ENCODE measurements at regions not wholly inside any gene's neighbourhood (a gene's known extent, or its start where the extent isn't known, plus 50 kb on each side); places are given as distances from the start of the nearest gene placed in this dataset.
A peak's percentile ranks its signal among the peaks of the same experiment; 100 is the strongest.

DNA sequence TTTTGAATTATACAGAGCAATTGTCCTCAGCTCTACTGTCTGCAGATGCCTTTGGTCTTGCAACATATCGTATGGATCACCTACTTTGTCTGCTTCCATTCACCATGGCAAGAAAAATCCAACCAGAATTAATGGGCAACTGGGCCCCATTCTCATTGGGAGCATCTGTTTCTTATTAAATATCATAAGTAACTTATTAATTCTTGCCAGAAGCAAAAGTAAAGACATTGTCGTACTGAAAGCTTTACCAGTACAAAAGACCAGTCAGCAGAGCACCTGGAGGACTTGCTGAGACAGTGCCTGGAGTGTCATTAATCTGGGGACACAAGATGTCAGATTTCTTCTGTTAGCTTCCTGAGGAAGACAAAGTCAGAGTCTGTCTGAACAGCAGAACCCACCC, 404.5 kb downstream of the INHBA start:
- DNase-seq (ENCODE audit: low read depth in 2 of 2), result no peak

DNA sequence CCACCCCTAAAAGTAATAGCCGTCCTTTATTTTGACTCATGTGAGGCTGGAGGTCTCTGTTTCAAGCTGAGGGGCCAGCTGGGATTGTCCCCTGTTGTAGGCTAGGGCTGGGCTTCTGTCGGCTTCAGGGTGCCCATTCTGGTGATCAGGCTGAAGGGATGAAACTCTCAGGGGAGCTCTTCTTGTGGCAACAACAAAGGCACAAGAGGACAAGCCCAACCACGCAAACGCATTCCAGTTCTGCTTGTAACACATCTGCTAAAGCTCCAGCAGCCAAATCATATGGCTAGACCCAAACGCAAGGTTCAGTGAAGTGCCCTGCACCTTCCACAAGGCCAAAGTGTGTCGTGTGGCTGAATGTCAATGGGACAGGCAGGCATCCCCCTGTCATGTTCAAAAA, 405.7 kb downstream of the INHBA start:
- no peak for DNase-seq (ENCODE audit: low read depth in 2 of 2)

DNA sequence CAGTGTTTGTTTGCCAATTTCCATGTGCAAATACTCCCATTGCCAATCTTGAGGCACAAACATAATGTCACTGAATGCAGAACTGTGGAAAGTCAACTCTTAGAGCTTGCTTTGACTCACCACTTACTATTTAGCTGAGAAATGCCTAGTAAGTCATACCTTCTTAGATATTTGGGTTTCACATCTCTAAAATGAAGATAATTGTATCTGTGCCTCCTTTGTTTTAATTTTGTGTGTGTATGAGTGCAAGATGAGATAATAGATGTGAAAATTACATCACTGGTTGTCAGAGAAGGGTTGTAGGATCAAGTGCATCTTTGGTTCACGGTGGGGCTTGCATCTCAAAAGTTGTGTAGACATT, 407.5 kb downstream of the INHBA start:
- DNase-seq (ENCODE audit: low read depth in 2 of 2), result no peak

DNA sequence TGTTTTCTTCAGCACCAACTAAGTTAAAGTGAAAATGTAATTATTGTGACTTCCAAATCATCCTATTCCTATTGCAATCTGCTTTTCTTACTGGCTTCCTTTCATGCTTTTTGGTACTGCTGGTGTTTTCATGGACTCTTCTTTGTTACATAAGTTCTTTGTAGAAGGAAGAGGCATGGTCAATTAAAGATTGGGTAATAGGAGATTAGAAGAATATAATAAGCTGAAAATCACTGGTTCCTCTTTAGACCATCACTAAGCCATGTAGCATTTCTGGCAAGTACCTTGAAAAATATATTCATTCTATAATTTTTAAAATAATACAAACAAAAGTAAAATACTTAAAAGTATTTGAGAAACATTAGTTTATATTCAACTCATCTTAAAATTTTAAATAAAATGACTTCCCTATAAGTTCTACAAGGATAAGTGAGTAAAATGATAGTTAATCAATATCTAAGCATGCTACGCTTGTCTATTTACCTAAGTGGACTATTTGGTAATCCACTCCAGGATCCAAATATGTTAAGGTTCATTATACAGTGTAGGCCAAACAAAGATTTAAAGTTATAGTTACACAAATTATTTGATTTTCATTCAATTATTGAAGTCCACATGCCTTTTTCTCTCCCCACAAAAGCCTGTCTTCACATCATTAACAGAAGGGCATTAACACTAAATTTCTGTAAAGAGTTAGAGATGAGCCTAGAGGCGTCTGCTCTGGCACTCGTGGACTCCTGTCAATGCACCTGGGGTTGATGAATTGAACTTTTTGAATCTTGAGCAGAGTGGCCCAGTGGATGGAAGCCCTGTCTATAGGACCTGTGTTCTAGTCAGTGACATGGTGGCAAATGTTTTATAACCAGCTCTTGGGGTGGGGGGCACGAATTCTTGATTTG, 408.1 kb downstream of the INHBA start:
- DNase-seq (ENCODE audit: low read depth in 2 of 2), result no peak

DNA sequence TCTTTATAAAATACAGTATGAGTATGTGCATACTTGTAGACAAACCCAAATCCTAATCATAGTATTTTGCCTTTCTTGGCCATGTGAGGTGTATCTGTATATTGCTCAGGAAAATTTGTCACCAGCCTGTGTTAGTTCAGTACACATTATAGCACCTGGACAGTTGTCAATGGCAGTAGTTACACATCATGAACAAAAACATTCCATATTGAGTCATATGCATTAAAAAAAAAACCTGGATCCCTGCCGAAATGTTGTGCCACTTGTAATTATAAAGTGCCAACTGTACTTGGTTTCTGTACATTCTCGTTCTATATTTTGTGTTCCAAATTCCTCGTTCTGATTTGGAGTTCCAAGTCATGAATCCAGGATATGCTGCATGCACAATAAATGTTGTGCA, 410.4 kb downstream of the INHBA start:
- DNase-seq (ENCODE audit: low read depth in 2 of 2), result peak in 1 of 2 donors; percentile 49

DNA sequence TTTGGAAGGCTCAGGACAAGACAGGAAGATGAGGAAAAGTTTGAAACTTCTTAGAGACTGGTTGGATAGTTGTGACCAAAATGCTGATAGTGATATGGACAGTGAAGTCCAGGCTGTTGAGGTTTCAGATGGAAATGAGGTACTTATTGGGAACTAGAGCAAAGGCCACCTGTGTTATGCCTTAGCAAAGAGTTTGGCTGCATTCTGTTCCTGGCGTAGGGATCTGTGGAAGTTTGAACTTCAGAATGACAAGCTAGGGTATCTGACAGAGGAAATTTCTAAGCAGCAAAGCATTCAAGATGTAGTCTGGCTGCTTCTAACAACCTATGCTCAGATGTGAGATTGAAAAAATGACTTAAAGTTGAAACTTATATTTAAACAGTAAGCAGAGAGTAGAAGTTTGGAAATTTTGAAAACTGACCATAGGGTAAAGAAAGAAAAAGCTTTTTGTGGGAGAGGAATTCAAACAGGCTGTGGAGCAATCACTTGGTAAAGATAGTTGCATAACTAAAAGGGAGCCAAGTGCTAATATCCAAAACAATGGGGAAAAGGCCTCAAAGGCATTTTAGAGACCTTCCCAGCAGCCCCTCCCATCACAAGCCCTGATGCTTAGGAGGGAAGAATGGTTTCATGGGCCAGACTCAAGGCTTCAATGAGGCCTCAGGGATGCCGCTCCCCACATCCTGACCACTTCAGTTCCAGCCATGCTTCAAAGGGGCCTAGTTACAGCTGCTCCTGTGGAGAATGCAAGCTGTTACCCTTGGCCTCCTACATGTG, 415.1 kb downstream of the INHBA start:
- DNase-seq (ENCODE audit: low read depth in 2 of 2), result no peak

GRCh38 chr7:41280491-41280890, 422.4 kb downstream of the INHBA start:
- no peak for DNase-seq (ENCODE audit: low read depth in 2 of 2)

- DNase-seq (ENCODE audit: low read depth in 2 of 2), result peak in 1 of 2 donors; percentile 3
These were observed 425.3 kb downstream of the INHBA start for GRCh38 chr7:41277561-41277960.

DNA sequence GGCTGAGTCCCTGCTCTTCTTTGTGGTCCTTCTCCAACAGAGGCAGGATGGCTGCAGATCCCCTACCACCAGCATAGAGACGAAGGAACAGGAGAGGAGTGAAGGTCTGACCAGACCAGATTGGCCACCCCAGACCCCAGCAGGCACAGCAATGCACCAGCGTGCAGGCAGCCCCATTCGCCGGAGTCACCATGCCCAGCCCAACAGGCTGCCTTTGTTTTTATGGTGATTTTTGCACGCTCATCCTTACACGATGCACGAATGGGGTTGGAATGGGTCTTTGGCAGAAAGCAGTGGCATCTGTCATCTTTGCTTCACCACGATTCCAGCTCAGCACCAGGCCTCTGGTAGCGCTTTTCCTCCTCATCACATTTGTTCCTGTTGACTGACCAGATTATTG, 427.6 kb downstream of the INHBA start:
- no peak for DNase-seq (ENCODE audit: low read depth in 2 of 2)

- no peak for DNase-seq (ENCODE audit: low read depth in 2 of 2)
These were observed 428.7 kb downstream of the INHBA start for GRCh38 chr7:41274179-41274578.

DNA sequence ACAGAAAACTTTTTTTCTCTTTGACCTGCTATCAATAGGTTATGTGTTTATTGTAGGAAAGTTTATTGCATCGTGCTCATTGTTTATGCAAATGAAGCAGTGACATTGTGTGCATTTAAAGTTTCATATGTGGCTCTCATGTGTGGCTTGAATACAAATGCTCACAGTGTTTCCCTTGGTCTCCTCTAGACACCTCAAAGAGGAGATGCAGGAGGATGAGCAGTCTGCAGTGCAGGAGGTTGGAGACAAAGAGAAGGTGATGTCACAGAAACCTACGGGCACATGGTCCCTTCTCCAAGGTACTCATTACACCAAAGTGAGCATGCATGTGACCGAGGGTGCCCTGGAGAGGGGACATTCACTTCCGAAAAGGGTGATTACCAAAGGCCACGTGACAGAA, 430.2 kb downstream of the INHBA start:
- DNase-seq (ENCODE audit: low read depth in 2 of 2), result no peak

DNA sequence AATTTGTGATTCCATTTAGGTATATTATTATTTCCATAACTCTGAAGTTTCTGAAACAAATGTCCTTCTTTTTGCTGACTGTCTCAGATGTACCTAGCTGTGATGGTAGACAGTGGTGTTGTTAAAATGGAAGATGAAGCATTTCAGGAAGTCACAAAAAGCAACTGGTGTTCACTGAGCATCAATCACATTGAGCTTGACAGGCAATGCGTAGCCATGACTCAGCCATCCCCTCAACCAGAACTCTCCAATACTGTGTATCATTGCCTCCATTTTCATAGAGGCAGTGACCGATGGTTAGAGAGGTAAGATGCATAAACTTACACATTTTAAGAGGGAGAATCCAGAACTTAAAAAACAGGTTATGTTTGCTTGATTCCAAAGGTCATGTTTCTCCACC, 434.0 kb downstream of the INHBA start:
- no peak for DNase-seq (ENCODE audit: low read depth in 2 of 2)

- DNase-seq (ENCODE audit: low read depth in 2 of 2), result no peak
These were observed 441.8 kb downstream of the INHBA start for GRCh38 chr7:41261080-41261479.

DNA sequence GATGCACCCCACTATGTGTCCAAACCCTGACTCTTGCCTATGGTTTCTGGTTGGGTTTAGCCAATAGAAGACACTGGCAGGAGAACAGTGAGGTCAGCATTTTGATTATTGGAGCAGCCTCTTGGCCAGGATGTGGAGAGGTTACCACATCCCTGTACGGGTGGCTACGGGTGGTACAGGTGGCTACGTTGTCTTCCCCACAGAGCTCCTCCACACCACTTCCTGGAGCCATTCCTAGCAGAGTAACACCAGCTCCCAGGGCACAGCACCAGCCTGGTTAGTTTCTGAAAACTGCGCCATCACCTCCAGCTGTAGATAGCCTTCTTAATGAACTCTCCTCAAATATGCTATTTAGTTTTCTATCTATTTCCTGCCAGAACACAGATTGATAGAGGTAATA, 445.2 kb downstream of the INHBA start:
- no peak for DNase-seq (ENCODE audit: low read depth in 2 of 2)

DNA sequence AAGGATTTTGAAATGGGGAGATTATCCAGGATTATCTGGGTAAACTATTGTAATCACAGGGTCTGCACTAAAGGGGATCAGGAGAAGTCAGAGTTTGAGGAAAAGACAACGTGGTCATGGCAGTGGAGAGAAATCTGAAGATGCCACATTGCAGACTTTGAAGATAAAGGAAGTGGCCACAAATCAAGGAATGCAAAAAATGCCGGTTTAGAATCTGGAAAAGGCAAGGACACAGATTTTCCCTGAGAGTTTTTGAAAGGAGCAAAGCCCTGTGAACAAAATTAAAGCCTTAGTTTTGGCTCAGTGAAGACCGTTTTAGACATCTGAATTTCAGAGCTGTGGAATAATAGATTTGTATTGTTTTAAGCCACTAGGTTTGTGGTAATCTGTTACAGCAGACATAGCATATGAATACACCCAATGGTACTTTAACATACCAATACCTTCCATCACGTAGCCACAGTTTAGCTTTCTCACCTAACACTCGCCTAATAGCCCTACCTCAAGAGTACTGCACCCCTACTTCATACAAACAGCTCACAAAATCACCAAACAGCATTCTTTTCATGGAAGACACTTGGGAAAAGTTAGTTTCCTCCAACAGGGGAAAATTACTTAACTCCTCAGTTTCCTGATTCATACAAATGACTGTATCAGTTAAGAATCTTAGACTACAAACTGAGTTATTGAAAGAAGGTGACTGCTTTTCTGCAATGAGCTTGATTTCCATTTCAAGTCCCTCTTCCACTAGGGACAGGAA, 446.5 kb downstream of the INHBA start:
- no peak for DNase-seq (ENCODE audit: low read depth in 2 of 2)

- DNase-seq (ENCODE audit: low read depth in 2 of 2), result no peak
These were observed 447.2 kb downstream of the INHBA start for GRCh38 chr7:41255716-41256115.

DNA sequence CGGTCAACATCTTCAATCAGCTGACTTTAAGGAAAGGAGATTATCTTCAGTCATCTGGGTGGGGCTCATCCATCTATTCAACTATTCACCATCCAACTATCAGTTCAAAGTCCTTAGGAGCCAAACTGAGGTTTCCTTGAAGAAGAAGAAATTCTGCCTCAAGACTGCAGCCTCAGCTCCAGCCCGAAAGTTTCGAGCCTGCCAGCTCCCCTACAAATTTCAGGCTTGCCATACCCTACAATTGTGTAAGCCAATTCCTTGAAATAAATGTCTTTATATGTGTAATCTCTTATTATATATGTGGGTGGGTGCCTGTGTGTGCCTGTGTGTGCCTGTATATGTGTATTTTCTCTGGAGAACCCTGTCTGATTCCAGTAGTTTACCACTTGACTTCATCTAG, 447.8 kb downstream of the INHBA start:
- no peak for DNase-seq (ENCODE audit: low read depth in 2 of 2)

DNA sequence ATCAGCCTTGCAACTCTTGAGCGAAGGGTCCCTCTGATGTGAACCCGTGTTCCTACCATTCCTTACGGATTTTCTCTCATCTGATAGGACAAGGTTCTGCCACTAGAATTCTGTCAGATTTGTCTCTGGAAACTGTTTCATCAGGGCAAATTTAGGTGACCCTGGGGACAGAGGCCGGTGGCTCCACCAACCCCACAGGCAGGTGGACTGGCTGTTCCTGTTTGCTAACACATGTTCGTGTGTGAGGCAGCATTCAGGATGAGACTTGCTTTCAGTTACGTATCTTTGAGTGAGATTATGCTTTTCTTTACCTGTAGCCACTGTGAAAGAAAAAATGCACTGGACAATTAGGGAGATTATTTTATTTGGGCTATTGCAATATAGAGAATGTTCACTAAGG, 449.9 kb downstream of the INHBA start:
- DNase-seq (ENCODE audit: low read depth in 2 of 2), result no peak

GRCh38 chr7:41252551-41252950, 450.3 kb downstream of the INHBA start:
- no peak for DNase-seq (ENCODE audit: low read depth in 2 of 2)

GRCh38 chr7:41247143-41247865, 455.6 kb downstream of the INHBA start:
- DNase-seq (ENCODE audit: low read depth in 2 of 2), result peak in 1 of 2 donors; percentile 63

DNA sequence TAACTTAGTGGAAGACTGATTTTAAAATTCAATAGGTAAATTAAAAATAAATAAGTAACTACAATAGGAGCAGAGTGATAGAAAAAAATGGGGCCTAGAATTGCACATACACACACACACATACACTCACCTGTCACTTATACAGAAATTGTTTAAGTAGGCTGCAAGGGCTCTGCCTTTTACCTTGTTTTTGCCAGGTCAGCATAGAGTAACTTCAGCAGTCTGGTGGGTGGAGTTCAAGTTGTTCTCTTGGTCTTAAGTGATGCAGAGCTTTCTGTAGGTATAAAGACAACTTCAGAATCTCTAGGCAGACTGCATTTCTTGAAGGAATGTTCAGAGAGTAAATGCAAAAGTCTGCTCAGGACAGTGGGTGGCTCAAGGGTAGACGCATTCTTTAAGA, 457.0 kb downstream of the INHBA start:
- DNase-seq (ENCODE audit: low read depth in 2 of 2), result no peak

GRCh38 chr7:41244246-41244645, 458.6 kb downstream of the INHBA start:
- DNase-seq (ENCODE audit: low read depth in 2 of 2), result no peak

Measured in dermis microvascular lymphatic vessel endothelial cell (primary cell).